OCI-LY7 (cell line): ENCODE measurements at regions not wholly inside any gene's neighbourhood (a gene's known extent, or its start where the extent isn't known, plus 50 kb on each side); places are given as distances from the start of the nearest gene placed in this dataset.
"Not testable (repeated sequence)": the region's sequence is repeated elsewhere in the genome, so short reads cannot be mapped to it uniquely, and the experiment has no call there.

ENCODE experiments used
- BruUV-seq: library from RNA; stranded (reverse); fragments of 400-500 nt; replicated peaks from 2 replicates; lab custom pipeline; 2021; lab: Mats Ljungman, UMichigan
- CTCF ChIA-PET: fragments of 300-600 bp; sonication (Branson Sonifier 250); formaldehyde crosslinking; loops from one replicate; lab custom pipeline; 2022; ENCODE audit warnings: antibody characterized with exemption; ENCODE audit not compliant: unreplicated experiment; lab: Charles Lee
- POLR2A ChIA-PET: fragments of 300-600 bp; sonication (Branson Sonifier 250); formaldehyde crosslinking; loops from one replicate; lab custom pipeline; 2022; ENCODE audit warnings: antibody characterized with exemption; lab: Charles Lee
- DNase-seq: peaks from one replicate; pipeline ENCODE4 v3.0.0-alpha.2; 2015; ENCODE audit warnings: low spot score
- H2AFZ ChIP-seq: fragments of 200-600 bp; sonication (generic), shearing (Covaris generic); 2 replicates; pipeline ENCODE4 v1.6.1; 2014; ENCODE audit warnings: mild to moderate bottlenecking, antibody characterized with exemption, low read length, moderate library complexity
- H3K27ac ChIP-seq: fragments of 200-600 bp; sonication (generic); 2 replicates; pipeline ENCODE4 v1.5.1; 2014; ENCODE audit warnings: mixed run types, low read depth, mild to moderate bottlenecking, moderate library complexity, low read length, inconsistent platforms; ENCODE audit not compliant: poor library complexity, severe bottlenecking
- H3K36me3 ChIP-seq: fragments of 200-600 bp; sonication (generic); 2 replicates; pipeline ENCODE4 v1.6.1; 2014; ENCODE audit warnings: mild to moderate bottlenecking, antibody characterized with exemption, low read length, moderate library complexity, mixed read lengths; ENCODE audit not compliant: insufficient read depth
- H3K4me1 ChIP-seq: fragments of 200-600 bp; sonication (generic); 2 replicates; pipeline ENCODE4 v1.5.1; 2014; ENCODE audit warnings: mild to moderate bottlenecking, low read length; ENCODE audit not compliant: insufficient read depth, poor library complexity, severe bottlenecking
- H3K4me2 ChIP-seq: fragments of 200-600 bp; sonication (generic); 2 replicates; pipeline ENCODE4 v1.6.1; 2014; ENCODE audit warnings: mild to moderate bottlenecking, low read length
- H3K4me3 ChIP-seq: fragments of 200-600 bp; sonication (generic); 2 replicates; pipeline ENCODE4 v1.5.1; 2014; ENCODE audit warnings: mild to moderate bottlenecking, low read depth, low read length; ENCODE audit not compliant: poor library complexity, severe bottlenecking
- H3K79me2 ChIP-seq: fragments of 200-600 bp; sonication (generic); 2 replicates; pipeline ENCODE4 v1.6.1; 2016; ENCODE audit warnings: low read depth, mild to moderate bottlenecking, low read length, moderate library complexity, mixed read lengths; ENCODE audit not compliant: insufficient read depth
- H3K9me2 ChIP-seq: fragments of 200-600 bp; sonication (generic); 2 replicates; pipeline ENCODE4 v1.6.1; 2016; ENCODE audit warnings: mild to moderate bottlenecking, low read length, mixed read lengths; ENCODE audit not compliant: insufficient read depth
- H3K9me3 ChIP-seq: fragments of 200-600 bp; sonication (generic); 2 replicates; pipeline ENCODE4 v1.6.1; 2014; ENCODE audit warnings: mild to moderate bottlenecking, mixed run types, low read length, mixed read lengths
- H4K20me1 ChIP-seq: fragments of 200-600 bp; sonication (generic); 2 replicates; pipeline ENCODE4 v1.6.1; 2014; ENCODE audit warnings: mild to moderate bottlenecking, antibody characterized with exemption, low read length, moderate library complexity, mixed read lengths; ENCODE audit not compliant: insufficient read depth
- CTCF ChIP-seq: fragments of 200-600 bp; sonication (generic); conservative IDR thresholded peaks from 2 replicates; pipeline ENCODE4 v1.5.1; 2014; ENCODE audit warnings: mild to moderate bottlenecking, antibody characterized with exemption, low read length, moderate library complexity, mixed read lengths
- EZH2phosphoT487 ChIP-seq: fragments of 200-600 bp; sonication (generic); IDR thresholded peaks from 2 replicates; pipeline ENCODE4 v1.6.1; 2018; ENCODE audit warnings: low read depth, borderline replicate concordance, mild to moderate bottlenecking, mixed run types, antibody characterized with exemption, low read length, moderate library complexity, mixed read lengths
- intact Hi-C: fragments of 100-400 bp; cut with micrococcal nuclease; formaldehyde crosslinking; loops from one replicate; pipeline ENCODE4 v1.10.0; 2022; ENCODE audit not compliant: unreplicated experiment

- no peak overlapping the region for H3K27ac ChIP-seq
- H3K36me3 ChIP-seq: no peaks in the 10 kb centered on the region
- CTCF ChIA-PET: no interaction called here
- BruUV-seq: no TSS peak
- DNase-seq: no peak
- no peaks in the 10 kb centered on the region for H3K9me3 ChIP-seq
- intact Hi-C loops: no loop called here
- H3K4me2 ChIP-seq: no peak overlapping the region
- TF ChIP-seq CTCF (no peak), EZH2phosphoT487 (no peak)
- no peak overlapping the region for H3K4me3 ChIP-seq
- no peak overlapping the region for H2AFZ ChIP-seq
- no peaks in the 10 kb centered on the region for H3K9me2 ChIP-seq
- no peaks in the 10 kb centered on the region for H4K20me1 ChIP-seq
- no peaks in the 10 kb centered on the region for H3K4me1 ChIP-seq
- POLR2A ChIA-PET: no interaction called here
- no peaks in the 10 kb centered on the region for H3K79me2 ChIP-seq
Observed at GRCh38 chr19:28314287-28314686, 898.7 kb downstream of the UQCRFS1 start.

- intact Hi-C loops: no loop called here
- Histone ChIP-seq H3K27ac (no peak overlapping the region), H2AFZ (no peak overlapping the region), H3K4me2 (no peak overlapping the region), H3K4me3 (no peak overlapping the region), H3K36me3 (no peaks in the 10 kb centered on the region), H3K79me2 (no peaks in the 10 kb centered on the region), H3K9me2 (no peaks in the 10 kb centered on the region), H3K4me1 (no peaks in the 10 kb centered on the region), H4K20me1 (no peaks in the 10 kb centered on the region), H3K9me3 (no peaks in the 10 kb centered on the region)
- ChIA-PET CTCF (no interaction called here), POLR2A (no interaction called here)
- no peak for DNase-seq
- TF ChIP-seq EZH2phosphoT487: no peak
- TF ChIP-seq CTCF: no peak
- no TSS peak for BruUV-seq
Observed at GRCh38 chr19:28313633-28314032, 899.3 kb downstream of the UQCRFS1 start.

GRCh38 chr19:28312269-28312668 lies 900.7 kb downstream of the UQCRFS1 start:
- POLR2A ChIA-PET: no interaction called here
- DNase-seq: no peak
- Histone ChIP-seq H4K20me1 (no peaks in the 10 kb centered on the region), H3K4me1 (no peaks in the 10 kb centered on the region), H3K9me2 (no peaks in the 10 kb centered on the region), H3K27ac (no peak overlapping the region), H3K4me3 (no peak overlapping the region), H3K9me3 (no peaks in the 10 kb centered on the region), H3K4me2 (no peak overlapping the region), H3K36me3 (no peaks in the 10 kb centered on the region), H2AFZ (no peak overlapping the region), H3K79me2 (no peaks in the 10 kb centered on the region)
- TF ChIP-seq CTCF: no peak
- no peak for TF ChIP-seq EZH2phosphoT487
- CTCF ChIA-PET: no interaction called here
- intact Hi-C loops: no loop called here
- BruUV-seq: no TSS peak

- H3K79me2 ChIP-seq, H2AFZ ChIP-seq, H4K20me1 ChIP-seq, intact Hi-C loops, H3K27ac ChIP-seq, H3K36me3 ChIP-seq, POLR2A ChIA-PET, H3K9me3 ChIP-seq, H3K4me2 ChIP-seq, H3K4me1 ChIP-seq, BruUV-seq, H3K9me2 ChIP-seq, DNase-seq, H3K4me3 ChIP-seq: not testable (repeated sequence)
- CTCF ChIA-PET: interaction anchor here (0.9 kb wide), 1 partner anchor 10 kb away, joined by 4 read pairs; no protein-coding TSS in a partner anchor
Observed at GRCh38 chr19:28310829-28311228, 902.1 kb downstream of the UQCRFS1 start.
